Muscle of leg (tissue), 3 donors: ENCODE measurements at regions not wholly inside any gene's neighbourhood (a gene's known extent, or its start where the extent isn't known, plus 50 kb on each side); places are given as distances from the start of the nearest gene placed in this dataset.

Experiments used
- DNase-seq: peaks from one replicate; pipeline ENCODE4 v3.0.0; 2013
- H3K27ac ChIP-seq: one replicate; pipeline ENCODE4 v1.5.1; 2013; ENCODE audit warnings: mild to moderate bottlenecking, low read length, control low read depth
- H3K27me3 ChIP-seq: one replicate; pipeline ENCODE4 v1.6.1; 2013; ENCODE audit warnings: low read length; ENCODE audit not compliant: control insufficient read depth, insufficient read depth
- H3K36me3 ChIP-seq: one replicate; pipeline ENCODE4 v1.6.1; 2013; ENCODE audit warnings: low read length; ENCODE audit not compliant: control insufficient read depth, insufficient read depth
- H3K4me1 ChIP-seq: one replicate; pipeline ENCODE4 v1.6.1; 2013; ENCODE audit warnings: low read length; ENCODE audit not compliant: control insufficient read depth, insufficient read depth
- H3K4me3 ChIP-seq: one replicate; pipeline ENCODE4 v1.5.1; 2013; ENCODE audit warnings: low read length, control low read depth
- H3K9me3 ChIP-seq: replicated peaks from 2 replicates; pipeline ENCODE4 v1.6.1; 2013; ENCODE audit warnings: low read depth, low read length; ENCODE audit not compliant: control insufficient read depth
- WGBS: methylation state at CpG from one replicate; pipeline ENCODE4 v1.1.5; 2013; ENCODE audit warnings: missing lambda C conversion rate; ENCODE audit not compliant: insufficient coverage; 5-methylcytosine and 5-hydroxymethylcytosine counted together

GRCh38 chr5:89950234-89950633 is 459.3 kb downstream of the CETN3 start:
- Histone ChIP-seq H3K9me3 (no peaks in the 10 kb centered on the region), H3K27ac (no peak overlapping the region), H3K4me3 (no peak overlapping the region), H3K27me3 (no peaks in the 10 kb centered on the region), H3K4me1 (no peaks in the 10 kb centered on the region), H3K36me3 (no peaks in the 10 kb centered on the region)
- WGBS, result no CpG with 5 or more reads among the region's 1 CpG
- DNase-seq, result no peak

- H3K36me3 ChIP-seq, result no peaks in the 10 kb centered on the region
- whole genome bisulfite sequencing, result 71% methylated on average over 1 of the region's 1 CpG
- H3K4me3 ChIP-seq, result no peak overlapping the region
- no peak overlapping the region for H3K27ac ChIP-seq
- H3K27me3 ChIP-seq, result no peaks in the 10 kb centered on the region
- DNase-seq, result no peak
- H3K9me3 ChIP-seq, result no peaks in the 10 kb centered on the region
- H3K4me1 ChIP-seq, result no peaks in the 10 kb centered on the region
Observed at GRCh38 chr5:89948977-89949376, 460.6 kb downstream of the CETN3 start.

GRCh38 chr5:89946916-89947315 is 462.6 kb downstream of the CETN3 start:
- H3K36me3 ChIP-seq, result no peaks in the 10 kb centered on the region
- H3K27ac ChIP-seq, result no peak overlapping the region
- no peak for DNase-seq
- no peaks in the 10 kb centered on the region for H3K27me3 ChIP-seq
- no CpG with 5 or more reads among the region's 2 CpGs for WGBS
- H3K4me3 ChIP-seq, result no peak overlapping the region
- no peaks in the 10 kb centered on the region for H3K9me3 ChIP-seq
- no peaks in the 10 kb centered on the region for H3K4me1 ChIP-seq

GRCh38 chr5:89946508-89946907 is 463.0 kb downstream of the CETN3 start:
- no peaks in the 10 kb centered on the region for H3K4me1 ChIP-seq
- DNase-seq, result no peak
- WGBS, result no CpG with 5 or more reads among the region's 4 CpGs
- H3K9me3 ChIP-seq, result no peaks in the 10 kb centered on the region
- H3K27ac ChIP-seq, result no peak overlapping the region
- H3K4me3 ChIP-seq, result no peak overlapping the region
- no peaks in the 10 kb centered on the region for H3K36me3 ChIP-seq
- H3K27me3 ChIP-seq, result no peaks in the 10 kb centered on the region

- Histone ChIP-seq H3K36me3 (no peaks in the 10 kb centered on the region), H3K4me3 (no peak overlapping the region), H3K4me1 (no peaks in the 10 kb centered on the region), H3K9me3 (no peaks in the 10 kb centered on the region), H3K27me3 (no peaks in the 10 kb centered on the region), H3K27ac (no peak overlapping the region)
- no CpG with 5 or more reads among the region's 1 CpG for whole genome bisulfite sequencing
- no peak for DNase-seq
Observed at GRCh38 chr5:89942171-89942570, 467.4 kb downstream of the CETN3 start.

- no peak for DNase-seq
- Histone ChIP-seq H3K36me3 (no peaks in the 10 kb centered on the region), H3K4me3 (no peak overlapping the region), H3K4me1 (no peaks in the 10 kb centered on the region), H3K9me3 (no peaks in the 10 kb centered on the region), H3K27ac (no peak overlapping the region), H3K27me3 (no peaks in the 10 kb centered on the region)
- no CpG with 5 or more reads among the region's 3 CpGs for WGBS
Observed at GRCh38 chr5:89936576-89936975, 473.0 kb downstream of the CETN3 start.

- Histone ChIP-seq H3K9me3 (no peaks in the 10 kb centered on the region), H3K36me3 (no peaks in the 10 kb centered on the region), H3K27me3 (no peaks in the 10 kb centered on the region), H3K4me3 (no peak overlapping the region), H3K27ac (no peak overlapping the region), H3K4me1 (no peaks in the 10 kb centered on the region)
- 89% methylated on average over 1 of the region's 4 CpGs for WGBS
- no peak for DNase-seq
Observed at GRCh38 chr5:89934069-89934468, 475.5 kb downstream of the CETN3 start.

GRCh38 chr5:89932771-89933181 is 476.8 kb downstream of the CETN3 start:
- no CpG with 5 or more reads among the region's 2 CpGs for WGBS
- H3K27ac ChIP-seq, result no peak overlapping the region

GRCh38 chr5:89930591-89931392 is 478.8 kb downstream of the CETN3 start:
- peak; percentile 64 for DNase-seq

More at GRCh38 chr5:89932771-89933181, 476.8 kb downstream of the CETN3 start:
- Histone ChIP-seq H3K4me1 (no peaks in the 10 kb centered on the region), H3K27me3 (no peaks in the 10 kb centered on the region), H3K36me3 (no peaks in the 10 kb centered on the region), H3K4me3 (no peak overlapping the region), H3K9me3 (no peaks in the 10 kb centered on the region)
- DNase-seq, result peak; percentile 40

GRCh38 chr5:89929834-89930233 is 479.7 kb downstream of the CETN3 start:
- no peak overlapping the region for H3K4me3 ChIP-seq
- H3K27ac ChIP-seq, result no peak overlapping the region
- H3K27me3 ChIP-seq, result no peaks in the 10 kb centered on the region
- H3K9me3 ChIP-seq, result no peaks in the 10 kb centered on the region
- no peak for DNase-seq
- no peaks in the 10 kb centered on the region for H3K36me3 ChIP-seq
- no CpG with 5 or more reads among the region's 1 CpG for WGBS
- H3K4me1 ChIP-seq, result no peaks in the 10 kb centered on the region

More at GRCh38 chr5:89930591-89931392, 478.8 kb downstream of the CETN3 start:
- Histone ChIP-seq H3K4me1 (no peaks in the 10 kb centered on the region), H3K4me3 (no peak overlapping the region), H3K9me3 (no peaks in the 10 kb centered on the region), H3K27ac (peak overlapping the region; percentile 49), H3K36me3 (no peaks in the 10 kb centered on the region), H3K27me3 (no peaks in the 10 kb centered on the region)
- WGBS, result no CpG with 5 or more reads among the region's 5 CpGs
